ENCODE measurements at regions not wholly inside any gene's neighbourhood (a gene's known extent, or its start where the extent isn't known, plus 50 kb on each side); places are given as distances from the start of the nearest gene placed in this dataset.

GRCh38 chr2:167333245-167333644 is 445.0 kb downstream of the XIRP2 start:
- TF ChIP-seq CTCF (IDR thresholded peaks at IDR 0.05) (no peak), POLR2A (IDR thresholded peaks at IDR 0.05; ENCODE audit: low read depth) (no peak), EP300 (IDR thresholded peaks at IDR 0.05) (no peak), POLR2AphosphoS5 (IDR thresholded peaks at IDR 0.05) (no peak)

Measured in esophagus muscularis mucosa (tissue), 4 donors.